SH-SY5Y (cell line): ENCODE measurements at regions not wholly inside any gene's neighbourhood (a gene's known extent, or its start where the extent isn't known, plus 50 kb on each side); places are given as distances from the start of the nearest gene placed in this dataset.

Experiments used
- GATA2 ChIP-seq: IDR thresholded peaks from 2 replicates; pipeline ENCODE4 v1.6.1; 2011; ENCODE audit warnings: mild to moderate bottlenecking, low read depth, low read length
- GATA3 ChIP-seq: IDR thresholded peaks from 2 replicates; pipeline ENCODE4 v1.6.1; 2011; ENCODE audit warnings: low read depth, mild to moderate bottlenecking, low read length, moderate library complexity

GRCh38 chr7:12964836-12965235, 277.4 kb downstream of the ARL4A start:
- no peak for TF ChIP-seq GATA2
- TF ChIP-seq GATA3, result no peak
